Fibroblast of villous mesenchyme (primary cell): ENCODE measurements at regions not wholly inside any gene's neighbourhood (a gene's known extent, or its start where the extent isn't known, plus 50 kb on each side); places are given as distances from the start of the nearest gene placed in this dataset.

Source experiments
- DNase-seq: peaks from one replicate; pipeline ENCODE4 v3.0.0-alpha.2; 2010; ENCODE audit warnings: low read depth
- H3K4me3 ChIP-seq: 2 replicates; pipeline ENCODE4 v1.5.1; 2011; ENCODE audit warnings: low read depth, mild to moderate bottlenecking, low read length
- CTCF ChIP-seq: IDR thresholded peaks from 2 replicates; pipeline ENCODE4 v1.5.1; 2012; ENCODE audit warnings: low read depth, mild to moderate bottlenecking, low read length; ENCODE audit not compliant: insufficient read depth

DNA sequence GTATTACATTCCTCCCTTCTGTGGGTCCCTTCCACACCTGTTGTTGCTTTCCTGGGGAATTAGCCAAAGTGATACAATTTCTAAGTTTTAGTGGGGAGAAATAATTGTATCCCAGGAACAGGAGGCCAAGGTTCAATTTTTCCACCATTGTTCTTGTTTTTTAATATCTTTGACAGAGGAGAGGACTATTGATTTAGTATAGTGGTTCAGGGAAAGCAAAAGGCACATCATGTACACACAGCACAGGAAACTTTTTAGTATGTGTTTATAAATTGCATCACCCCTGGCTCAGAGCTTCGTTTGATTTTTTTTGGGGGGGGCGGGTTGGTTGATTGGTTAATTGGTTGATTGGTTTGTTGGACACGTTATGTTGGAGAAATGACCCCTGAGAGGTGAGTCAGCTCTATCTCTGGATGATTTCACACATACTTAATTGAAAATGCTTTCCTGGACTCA is 431.6 kb downstream of the PID1 start:
- TF ChIP-seq CTCF, result no peak
- H3K4me3 ChIP-seq, result no peak overlapping the region
- peak; percentile 42 for DNase-seq

DNA sequence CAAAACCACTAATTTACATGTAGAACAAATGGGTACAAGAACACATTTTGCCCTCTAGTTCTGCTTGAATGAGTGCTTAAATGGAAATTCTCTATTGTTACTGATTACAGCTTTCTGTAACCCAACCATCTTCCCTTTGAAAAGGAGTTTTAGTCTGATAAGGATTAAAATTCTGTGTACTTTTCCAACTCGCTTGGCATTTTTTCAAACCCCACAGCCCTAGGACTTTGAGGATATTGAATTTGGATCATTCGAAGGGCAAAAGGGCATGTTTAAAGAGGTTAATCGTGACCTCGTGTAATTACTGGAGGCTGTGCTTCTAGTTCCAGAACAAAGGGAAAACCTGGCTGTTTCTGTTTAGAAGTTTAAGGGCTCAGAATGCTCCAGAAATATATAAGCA is 432.3 kb downstream of the PID1 start:
- no peak for TF ChIP-seq CTCF
- H3K4me3 ChIP-seq, result no peak overlapping the region
- no peak for DNase-seq

GRCh38 chr2:228828397-228828796 is 442.7 kb downstream of the PID1 start:
- H3K4me3 ChIP-seq, result no peak overlapping the region
- TF ChIP-seq CTCF, result no peak
- DNase-seq, result no peak

GRCh38 chr2:228827056-228827700 is 443.9 kb downstream of the PID1 start:
- TF ChIP-seq CTCF, result no peak
- no peak overlapping the region for H3K4me3 ChIP-seq
- peak; percentile 38 for DNase-seq

DNA sequence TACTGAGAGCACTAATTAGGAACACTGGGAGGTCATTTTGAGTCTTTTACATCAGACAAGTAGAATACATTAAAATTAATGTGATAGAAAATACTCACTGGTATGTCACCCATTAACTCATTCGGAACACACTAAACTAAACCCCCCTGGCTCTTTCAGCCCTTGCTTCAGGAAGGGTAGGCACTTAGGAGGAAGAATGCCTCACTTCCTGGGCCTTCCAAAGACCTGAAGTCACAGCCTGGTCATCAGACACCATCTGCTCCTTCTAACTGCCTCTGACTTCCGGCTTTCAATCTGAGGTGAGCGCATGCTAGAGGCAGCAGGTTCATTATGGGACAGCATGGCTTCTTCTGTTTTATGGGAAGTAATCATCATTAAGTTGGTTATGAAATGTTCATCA is 451.4 kb downstream of the PID1 start:
- DNase-seq, result no peak
- H3K4me3 ChIP-seq, result no peak overlapping the region

DNA sequence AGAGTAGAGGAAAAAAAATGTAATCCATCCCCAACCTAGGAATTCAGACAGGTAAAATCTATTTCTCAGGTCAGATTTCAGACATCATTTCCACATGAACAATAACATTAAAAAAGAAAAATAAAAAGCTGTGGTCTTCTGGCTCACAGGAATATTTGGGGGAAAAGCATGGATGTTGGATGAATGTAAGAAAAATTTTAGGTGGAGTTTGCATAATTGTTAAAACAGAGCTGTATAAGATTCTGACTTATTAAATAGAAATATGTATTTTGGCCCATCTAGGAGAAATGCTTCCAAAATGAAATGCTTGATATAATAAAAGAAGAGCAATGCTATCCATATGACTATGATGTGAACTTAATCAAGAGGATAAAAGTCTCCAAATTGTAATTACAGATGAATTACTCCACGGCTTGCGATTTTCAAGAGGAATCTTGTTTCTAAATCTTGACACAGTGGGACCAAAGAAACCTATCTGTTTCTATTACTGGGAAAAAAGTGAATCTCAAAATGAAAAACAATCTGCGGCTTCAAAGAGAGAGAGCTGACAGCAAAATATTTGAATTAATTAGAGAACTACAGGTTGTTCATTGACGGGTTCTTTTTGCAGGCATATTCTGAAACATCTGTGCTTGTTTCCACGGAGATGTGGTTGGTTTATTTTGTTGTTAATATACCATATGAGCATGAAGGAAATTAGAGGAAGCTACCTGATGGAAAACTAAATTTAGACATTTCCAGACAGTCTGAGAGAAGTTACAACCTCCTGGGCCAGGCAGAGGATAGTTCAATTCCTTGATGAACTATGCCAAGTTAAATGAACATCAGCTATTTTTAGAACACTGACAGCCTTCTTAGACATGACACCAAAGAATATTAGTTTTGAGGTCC is 468.7 kb downstream of the PID1 start:
- no peak for DNase-seq
- no peak for TF ChIP-seq CTCF

More for the DNA sequence above, 451.4 kb downstream of the PID1 start:
- no peak for TF ChIP-seq CTCF

More for the DNA sequence above, 468.7 kb downstream of the PID1 start:
- no peak overlapping the region for H3K4me3 ChIP-seq
